SU-DHL-6 (cell line): ENCODE measurements at regions not wholly inside any gene's neighbourhood (a gene's known extent, or its start where the extent isn't known, plus 50 kb on each side); places are given as distances from the start of the nearest gene placed in this dataset.

Experiments
- H2AFZ ChIP-seq: fragments of 200-600 bp; sonication (generic); 2 replicates; pipeline ENCODE4 v1.6.1; 2014; ENCODE audit warnings: low read depth, mild to moderate bottlenecking, moderate library complexity, mixed read lengths, antibody characterized with exemption, low read length; ENCODE audit not compliant: severe bottlenecking
- H3F3A ChIP-seq: fragments of 200-600 bp; shearing (Covaris generic); 2 replicates; pipeline ENCODE4 v1.6.0; 2016; ENCODE audit warnings: antibody characterized with exemption, mild to moderate bottlenecking; ENCODE audit not compliant: insufficient read depth
- H3K27ac ChIP-seq: fragments of 200-600 bp; sonication (generic); 2 replicates; pipeline ENCODE4 v1.5.1; 2016; ENCODE audit warnings: low read depth, mild to moderate bottlenecking, low read length, moderate library complexity, mixed read lengths
- H3K27me3 ChIP-seq: fragments of 200-600 bp; sonication (generic), shearing (Covaris generic); 2 replicates; pipeline ENCODE4 v1.6.0; 2014; ENCODE audit warnings: mild to moderate bottlenecking, low read length
- H3K36me3 ChIP-seq: fragments of 200-600 bp; sonication (generic); 2 replicates; pipeline ENCODE4 v1.6.1; 2014; ENCODE audit warnings: mild to moderate bottlenecking, low read length, mixed read lengths
- H3K4me2 ChIP-seq: fragments of 300-600, 200-600 bp; shearing (Covaris generic), sonication (generic); 2 replicates; pipeline ENCODE4 v1.6.0; 2014; ENCODE audit warnings: low read length, low read depth, mild to moderate bottlenecking; ENCODE audit not compliant: poor library complexity, severe bottlenecking
- H3K4me3 ChIP-seq: fragments of 200-600 bp; sonication (generic); 2 replicates; pipeline ENCODE4 v1.5.1; 2014; ENCODE audit warnings: antibody characterized with exemption, low read length, mild to moderate bottlenecking, mixed read lengths; ENCODE audit not compliant: insufficient read depth, poor library complexity, severe bottlenecking
- H3K79me2 ChIP-seq: fragments of 200-600 bp; sonication (generic); 2 replicates; pipeline ENCODE4 v1.6.1; 2014; ENCODE audit warnings: mild to moderate bottlenecking, low read length, moderate library complexity; ENCODE audit not compliant: insufficient read depth
- H3K9ac ChIP-seq: fragments of 200-600 bp; sonication (generic); 2 replicates; pipeline ENCODE4 v1.7.0; 2014; ENCODE audit warnings: mild to moderate bottlenecking, low read length
- H3K9me2 ChIP-seq: fragments of 200-600 bp; sonication (generic); replicated peaks from 2 replicates; pipeline ENCODE4 v1.6.1; 2014; ENCODE audit warnings: low read length; ENCODE audit not compliant: insufficient read depth
- H3K9me3 ChIP-seq: fragments of 200-600 bp; sonication (generic); 2 replicates; pipeline ENCODE4 v1.6.1; 2014; ENCODE audit warnings: low read length, mixed read lengths; ENCODE audit not compliant: insufficient read depth
- H4K20me1 ChIP-seq: fragments of 200-600 bp; sonication (generic); 2 replicates; pipeline ENCODE4 v1.6.1; 2014; ENCODE audit warnings: low read depth, mild to moderate bottlenecking, antibody characterized with exemption, low read length, moderate library complexity, mixed read lengths
- EZH2phosphoT487 ChIP-seq: fragments of 200-600 bp; sonication (generic), shearing (Covaris generic); conservative IDR thresholded peaks from 2 replicates; pipeline ENCODE4 v1.6.1; 2018; ENCODE audit warnings: mild to moderate bottlenecking, antibody characterized with exemption, low read length, moderate library complexity, mixed read lengths
- TF ChIP-seq, protein P1 (sequence below): fragments of 200-600 bp; sonication (generic); IDR thresholded peaks from one replicate; pipeline ENCODE4 v1.5.1; 2017; ENCODE audit warnings: antibody characterized with exemption, mild to moderate bottlenecking, low read length, moderate library complexity; ENCODE audit not compliant: insufficient read depth, poor library complexity, severe bottlenecking

- H3K27ac ChIP-seq: no peak overlapping the region
- H3K4me2 ChIP-seq: no peak overlapping the region
- no peaks in the 10 kb centered on the region for H3K79me2 ChIP-seq
- H3K9ac ChIP-seq: no peak overlapping the region
- H3K9me2 ChIP-seq: no peaks in the 10 kb centered on the region
- H3K9me3 ChIP-seq: no peaks in the 10 kb centered on the region
- H3F3A ChIP-seq: no peaks in the 10 kb centered on the region
- no peaks in the 10 kb centered on the region for H4K20me1 ChIP-seq
- no peak overlapping the region for H3K4me3 ChIP-seq
- no peaks in the 10 kb centered on the region for H3K36me3 ChIP-seq
- H3K27me3 ChIP-seq: no peaks in the 10 kb centered on the region
- TF ChIP-seq EZH2phosphoT487: no peak
- TF ChIP-seq, protein P1, sequence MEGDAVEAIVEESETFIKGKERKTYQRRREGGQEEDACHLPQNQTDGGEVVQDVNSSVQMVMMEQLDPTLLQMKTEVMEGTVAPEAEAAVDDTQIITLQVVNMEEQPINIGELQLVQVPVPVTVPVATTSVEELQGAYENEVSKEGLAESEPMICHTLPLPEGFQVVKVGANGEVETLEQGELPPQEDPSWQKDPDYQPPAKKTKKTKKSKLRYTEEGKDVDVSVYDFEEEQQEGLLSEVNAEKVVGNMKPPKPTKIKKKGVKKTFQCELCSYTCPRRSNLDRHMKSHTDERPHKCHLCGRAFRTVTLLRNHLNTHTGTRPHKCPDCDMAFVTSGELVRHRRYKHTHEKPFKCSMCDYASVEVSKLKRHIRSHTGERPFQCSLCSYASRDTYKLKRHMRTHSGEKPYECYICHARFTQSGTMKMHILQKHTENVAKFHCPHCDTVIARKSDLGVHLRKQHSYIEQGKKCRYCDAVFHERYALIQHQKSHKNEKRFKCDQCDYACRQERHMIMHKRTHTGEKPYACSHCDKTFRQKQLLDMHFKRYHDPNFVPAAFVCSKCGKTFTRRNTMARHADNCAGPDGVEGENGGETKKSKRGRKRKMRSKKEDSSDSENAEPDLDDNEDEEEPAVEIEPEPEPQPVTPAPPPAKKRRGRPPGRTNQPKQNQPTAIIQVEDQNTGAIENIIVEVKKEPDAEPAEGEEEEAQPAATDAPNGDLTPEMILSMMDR: peak; percentile 52
- H2AFZ ChIP-seq: no peak overlapping the region
Observed at GRCh38 chr13:60627071-60627686, 230.2 kb downstream of the TDRD3 start.
